Neural crest cell (in vitro differentiated cells): ENCODE measurements at regions not wholly inside any gene's neighbourhood (a gene's known extent, or its start where the extent isn't known, plus 50 kb on each side); places are given as distances from the start of the nearest gene placed in this dataset.
A peak's percentile ranks its signal among the peaks of the same experiment; 100 is the strongest.

Experiments used
- DNase-seq: peaks from one replicate; pipeline ENCODE4 v3.0.0; 2021; ENCODE audit warnings: low read depth, mixed read lengths, low spot score
- H3K27ac Mint-ChIP-seq: one replicate; pipeline ENCODE4 v1.8.0; 2021; ENCODE audit warnings: mild to moderate bottlenecking, mixed read lengths; ENCODE audit not compliant: unreplicated experiment
- H3K27me3 Mint-ChIP-seq: 2 replicates; pipeline ENCODE4 v1.8.0; 2021; ENCODE audit warnings: low read depth, mild to moderate bottlenecking, mixed read lengths
- H3K36me3 Mint-ChIP-seq: 2 replicates; pipeline ENCODE4 v1.8.0; 2021; ENCODE audit warnings: low read depth, mild to moderate bottlenecking, mixed read lengths
- H3K4me1 Mint-ChIP-seq: 2 replicates; pipeline ENCODE4 v1.8.0; 2021; ENCODE audit warnings: mixed read lengths
- H3K4me3 Mint-ChIP-seq: one replicate; pipeline ENCODE4 v1.8.0; 2021; ENCODE audit warnings: mild to moderate bottlenecking, mixed read lengths
- H3K9me3 Mint-ChIP-seq: 2 replicates; pipeline ENCODE4 v1.8.0; 2021; ENCODE audit warnings: mixed read lengths
- CTCF ChIP-seq: fragments of 200-600 bp; sonication (generic); conservative IDR thresholded peaks from 2 replicates; pipeline ENCODE4 v1.5.0; 2021; ENCODE audit warnings: antibody characterized with exemption, mild to moderate bottlenecking

DNA sequence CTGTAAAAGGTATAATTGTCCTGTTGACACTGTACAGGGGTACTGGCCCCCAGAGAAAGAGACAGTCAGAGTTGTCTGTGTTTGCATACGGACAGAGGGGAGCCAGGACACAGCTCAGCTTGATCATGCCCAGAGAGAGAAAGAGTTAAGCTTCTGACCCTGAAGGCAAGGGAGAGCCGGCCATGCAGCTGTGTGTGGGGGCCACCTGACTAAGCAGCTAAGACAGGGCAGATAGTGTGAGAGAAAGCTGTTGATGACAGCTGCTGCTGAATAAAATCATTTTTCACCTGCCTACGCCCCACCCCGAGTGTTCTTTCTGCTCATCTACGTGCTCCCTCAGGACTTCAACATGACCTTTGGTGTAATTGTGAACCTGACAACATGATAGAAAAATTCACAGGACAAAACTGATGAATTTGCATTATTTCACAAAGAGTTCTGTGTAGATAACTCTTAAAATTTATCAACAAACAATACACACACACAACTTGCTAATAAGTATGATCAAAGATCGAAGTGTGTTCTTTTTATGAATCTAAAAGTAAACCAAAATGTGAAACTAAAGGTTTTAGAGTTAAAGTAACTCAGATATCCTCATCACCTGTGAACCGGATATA, 1294.3 kb upstream of the ATXN8OS start:
- H3K9me3 Mint-ChIP-seq = no peaks in the 10 kb centered on the region
- H3K36me3 Mint-ChIP-seq = no peaks in the 10 kb centered on the region
- no peak overlapping the region for H3K4me3 Mint-ChIP-seq
- no peak for DNase-seq
- no peak for TF ChIP-seq CTCF
- peaks cover 7% of the 10 kb centered on the region for H3K4me1 Mint-ChIP-seq
- no peak overlapping the region for H3K27ac Mint-ChIP-seq
- H3K27me3 Mint-ChIP-seq = no peaks in the 10 kb centered on the region

DNA sequence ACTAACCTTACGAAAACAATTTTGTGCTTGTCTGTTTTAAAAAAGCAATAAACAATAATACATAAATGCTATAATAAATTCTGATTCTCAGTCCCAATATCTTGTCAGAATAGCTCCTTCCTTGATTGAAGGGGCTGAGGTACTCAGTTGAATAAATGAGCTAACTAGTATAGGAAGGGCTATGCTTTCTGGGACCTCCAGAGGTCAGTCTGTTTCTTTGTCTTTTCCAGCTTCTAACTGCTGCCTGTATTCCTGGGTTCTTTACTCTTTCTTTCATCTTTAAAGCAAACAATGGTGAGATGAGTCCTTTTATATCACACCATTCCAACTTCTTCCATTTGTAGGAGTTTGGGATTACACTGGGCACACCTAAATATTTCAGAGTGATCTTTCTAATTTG, 1297.0 kb upstream of the ATXN8OS start:
- Mint-ChIP-seq H3K4me1 (peaks cover 7% of the 10 kb centered on the region), H3K36me3 (no peaks in the 10 kb centered on the region), H3K27me3 (no peaks in the 10 kb centered on the region), H3K9me3 (no peaks in the 10 kb centered on the region), H3K4me3 (no peak overlapping the region), H3K27ac (no peak overlapping the region)
- DNase-seq = no peak
- TF ChIP-seq CTCF = peak; percentile 34

DNA sequence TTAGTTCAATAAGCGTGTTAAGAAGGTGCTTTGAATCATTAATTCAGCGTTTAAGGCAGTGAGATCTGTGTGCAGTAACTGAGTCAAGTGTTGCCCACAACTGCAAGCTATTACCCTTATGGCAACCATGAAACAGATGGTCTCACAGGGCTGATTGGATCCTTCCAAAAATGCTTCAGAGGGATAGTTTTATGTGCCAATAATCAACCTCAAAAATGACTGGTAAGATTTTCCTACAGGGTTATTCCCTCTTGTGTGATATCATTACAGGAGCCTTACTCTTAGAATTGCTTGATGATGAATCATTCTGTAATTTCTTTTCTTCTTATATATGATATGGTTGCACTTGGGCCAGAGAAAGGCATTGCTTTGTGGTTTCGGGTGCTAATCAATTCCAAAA, 1299.2 kb upstream of the ATXN8OS start:
- no peaks in the 10 kb centered on the region for H3K27me3 Mint-ChIP-seq
- no peak overlapping the region for H3K4me3 Mint-ChIP-seq

GRCh38 chr13:68806125-68806524, 1301.5 kb upstream of the ATXN8OS start:
- Mint-ChIP-seq H3K27me3 (no peaks in the 10 kb centered on the region), H3K9me3 (no peaks in the 10 kb centered on the region), H3K4me1 (peaks cover 4% of the 10 kb centered on the region), H3K4me3 (no peak overlapping the region), H3K36me3 (no peaks in the 10 kb centered on the region), H3K27ac (no peak overlapping the region)
- TF ChIP-seq CTCF = no peak
- no peak for DNase-seq

More for the DNA sequence above, 1299.2 kb upstream of the ATXN8OS start:
- DNase-seq = no peak
- no peak overlapping the region for H3K27ac Mint-ChIP-seq
- no peaks in the 10 kb centered on the region for H3K9me3 Mint-ChIP-seq
- H3K4me1 Mint-ChIP-seq = peaks cover 7% of the 10 kb centered on the region
- no peaks in the 10 kb centered on the region for H3K36me3 Mint-ChIP-seq
- TF ChIP-seq CTCF = no peak

GRCh38 chr13:68784275-68784674, 1323.4 kb upstream of the ATXN8OS start:
- Mint-ChIP-seq H3K9me3 (peaks cover 11% of the 10 kb centered on the region), H3K27me3 (no peaks in the 10 kb centered on the region), H3K4me1 (no peaks in the 10 kb centered on the region), H3K36me3 (peaks cover 4% of the 10 kb centered on the region), H3K27ac (no peak overlapping the region), H3K4me3 (no peak overlapping the region)
- DNase-seq = no peak
- TF ChIP-seq CTCF = no peak
